MM.1S (cell line): ENCODE measurements at regions not wholly inside any gene's neighbourhood (a gene's known extent, or its start where the extent isn't known, plus 50 kb on each side); places are given as distances from the start of the nearest gene placed in this dataset.
A peak's percentile ranks its signal among the peaks of the same experiment; 100 is the strongest.

Experiments
- DNase-seq: peaks from one replicate; pipeline ENCODE4 v3.0.0-alpha.2; 2015
- H2AFZ ChIP-seq: fragments of 300-600 bp; sonication (generic); 2 replicates; pipeline ENCODE4 v1.6.0; 2016; ENCODE audit warnings: antibody characterized with exemption, low read length
- H3F3A ChIP-seq: fragments of 300-600 bp; sonication (generic); 2 replicates; pipeline ENCODE4 v1.6.1; 2016; ENCODE audit warnings: mild to moderate bottlenecking, antibody characterized with exemption, low read length, moderate library complexity, mixed read lengths; ENCODE audit not compliant: insufficient read depth
- H3K27ac ChIP-seq: fragments of 300-600 bp; sonication (generic); 2 replicates; pipeline ENCODE4 v1.5.1; 2016; ENCODE audit warnings: mild to moderate bottlenecking, low read length
- H3K27me3 ChIP-seq: fragments of 300-600 bp; sonication (generic); replicated peaks from 2 replicates; pipeline ENCODE4 v1.6.0; 2016; ENCODE audit warnings: low read length; ENCODE audit not compliant: insufficient read depth
- H3K36me3 ChIP-seq: fragments of 300-600 bp; sonication (generic); replicated peaks from 2 replicates; pipeline ENCODE4 v1.6.1; 2016; ENCODE audit warnings: mild to moderate bottlenecking, low read length, mixed read lengths; ENCODE audit not compliant: insufficient read depth
- H3K4me1 ChIP-seq: fragments of 300-600 bp; sonication (generic); 2 replicates; pipeline ENCODE4 v1.6.1; 2016; ENCODE audit warnings: low read length, mixed read lengths
- H3K4me2 ChIP-seq: fragments of 300-600 bp; sonication (generic); 2 replicates; pipeline ENCODE4 v1.6.0; 2016; ENCODE audit warnings: low read depth, low read length
- H3K4me3 ChIP-seq: fragments of 300-600 bp; sonication (generic); 2 replicates; pipeline ENCODE4 v1.5.1; 2016; ENCODE audit warnings: low read length, mixed read lengths
- H3K79me2 ChIP-seq: fragments of 300-600 bp; sonication (generic); 2 replicates; pipeline ENCODE4 v1.6.1; 2016; ENCODE audit warnings: mixed run types, low read length, mixed read lengths
- H3K9ac ChIP-seq: fragments of 300-600 bp; sonication (generic); 2 replicates; pipeline ENCODE4 v1.6.1; 2016; ENCODE audit warnings: low read length, mixed read lengths
- H3K9me2 ChIP-seq: fragments of 300-600 bp; sonication (generic); replicated peaks from 2 replicates; pipeline ENCODE4 v1.6.1; 2016; ENCODE audit warnings: mild to moderate bottlenecking, low read length, mixed read lengths; ENCODE audit not compliant: insufficient read depth
- H3K9me3 ChIP-seq: fragments of 300-600 bp; sonication (generic); replicated peaks from 2 replicates; pipeline ENCODE4 v1.6.1; 2016; ENCODE audit warnings: mild to moderate bottlenecking, low read length, mixed read lengths; ENCODE audit not compliant: insufficient read depth
- H4K20me1 ChIP-seq: fragments of 300-600 bp; sonication (generic); 2 replicates; pipeline ENCODE4 v1.6.1; 2016; ENCODE audit warnings: mild to moderate bottlenecking, low read length, moderate library complexity, mixed read lengths; ENCODE audit not compliant: insufficient read depth
- CTCF ChIP-seq: fragments of 300-600 bp; sonication (generic); IDR thresholded peaks from 2 replicates; pipeline ENCODE4 v1.5.1; 2016; ENCODE audit warnings: antibody characterized with exemption, low read length, mixed read lengths
- EZH2 ChIP-seq: fragments of 300-600 bp; sonication (generic); optimal IDR thresholded peaks from 2 replicates; pipeline ENCODE3; 2017; ENCODE audit warnings: low read depth, mild to moderate bottlenecking, antibody characterized with exemption, low read length, mixed read lengths
- EZH2phosphoT487 ChIP-seq: fragments of 300-600 bp; sonication (generic); IDR thresholded peaks from 2 replicates; pipeline ENCODE4 v1.6.1; 2018; ENCODE audit warnings: antibody characterized with exemption, low read length

DNA sequence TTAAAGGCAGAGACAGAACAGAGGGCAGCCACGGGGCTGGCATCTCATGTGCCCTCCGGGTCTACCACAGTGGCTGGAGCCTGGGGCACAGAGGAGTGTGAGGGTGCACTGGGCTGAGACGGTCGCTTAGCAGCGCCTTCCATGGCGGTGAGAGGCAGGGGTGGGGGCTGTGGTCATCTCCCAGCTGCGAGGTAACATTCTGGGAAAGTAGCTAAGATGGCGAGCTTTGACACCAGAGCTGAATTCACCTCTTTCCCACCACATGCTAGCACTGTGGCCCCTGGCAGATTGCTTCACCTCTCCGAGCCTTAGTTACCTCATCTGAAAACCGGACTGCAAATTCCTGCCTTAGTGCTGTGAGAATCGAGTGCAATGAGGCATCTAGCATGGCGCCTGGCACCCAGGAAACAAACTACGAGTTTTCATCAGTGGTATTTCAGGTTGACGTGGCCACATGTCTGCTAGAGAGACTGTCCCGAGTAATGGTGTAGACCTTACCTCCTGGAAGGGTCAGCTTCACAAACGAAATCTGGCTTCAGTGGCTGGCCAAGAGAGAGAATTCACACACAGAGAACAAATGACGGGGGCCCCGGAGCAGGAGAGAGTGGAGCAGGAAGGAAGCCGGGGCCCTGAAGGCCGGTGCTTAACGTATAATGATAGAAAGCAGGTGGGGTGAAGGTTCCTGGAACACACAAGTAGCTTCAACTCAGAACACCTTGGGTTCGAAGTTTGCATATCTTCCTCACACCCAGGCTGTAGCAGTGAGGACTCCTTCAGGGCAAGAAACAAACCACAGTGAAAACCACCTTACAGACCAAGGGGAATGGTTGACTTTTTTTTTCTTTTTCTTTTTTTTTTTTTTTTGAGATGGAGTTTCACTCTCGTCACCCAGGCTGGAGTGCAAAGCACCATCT is 63.9 kb upstream of the RPH3AL start:
- Histone ChIP-seq H3K9me2 (no peaks in the 10 kb centered on the region), H3F3A (no peaks in the 10 kb centered on the region; the same call in 1 of the 2 replicates), H2AFZ (0 out of 2 replicates have a peak overlapping the region, but pooled peaks have one; percentile 26), H3K4me2 (peak overlapping the region; percentile 40; the same call in 1 of the 2 replicates), H3K4me3 (0 out of 2 replicates have a peak overlapping the region, but pooled peaks have one; percentile 6), H3K79me2 (no peaks in the 10 kb centered on the region), H4K20me1 (no peaks in the 10 kb centered on the region), H3K27me3 (peaks cover 76% of the 10 kb centered on the region), H3K36me3 (no peaks in the 10 kb centered on the region), H3K27ac (peak overlapping the region; percentile 13; the same call in 1 of the 2 replicates), H3K9ac (no peak overlapping the region), H3K4me1 (0 out of 2 replicates have a peak, but pooled peaks cover 3% of the 10 kb centered on the region), H3K9me3 (no peaks in the 10 kb centered on the region)
- no peak for TF ChIP-seq CTCF
- TF ChIP-seq EZH2phosphoT487 = no peak
- peak; percentile 49 for DNase-seq

DNA sequence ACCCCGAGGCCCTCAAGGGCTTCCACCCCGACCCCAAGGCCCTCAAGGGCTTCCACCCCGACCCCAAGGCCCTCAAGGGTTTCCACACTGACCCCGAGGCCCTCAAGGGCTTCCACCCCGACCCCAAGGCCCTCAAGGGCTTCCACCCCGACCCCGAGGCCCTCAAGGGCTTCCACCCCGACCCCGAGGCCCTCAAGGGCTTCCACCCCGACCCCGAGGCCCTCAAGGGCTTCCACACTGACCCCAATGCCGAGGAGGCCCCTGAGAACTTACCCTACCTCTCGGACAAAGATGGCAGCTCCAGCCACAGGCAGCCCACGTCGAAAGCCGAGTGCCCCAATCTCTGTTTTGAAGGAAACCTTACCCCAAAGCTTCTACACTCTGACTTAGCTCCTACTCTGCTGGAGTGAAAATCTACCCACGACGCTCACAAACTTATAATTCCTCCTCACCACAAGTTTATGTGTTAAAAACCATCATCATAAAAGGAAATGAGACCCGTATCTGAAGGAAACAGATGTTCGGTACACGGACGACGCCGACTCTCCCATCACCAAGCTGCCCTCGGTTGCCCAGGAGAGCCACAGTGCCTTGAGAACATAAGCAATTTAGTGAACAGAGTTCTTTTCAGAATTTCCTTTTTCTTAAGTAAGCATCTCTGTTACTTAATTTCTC is 61.2 kb upstream of the RPH3AL start:
- H3K4me2 ChIP-seq = no peak overlapping the region
- TF ChIP-seq CTCF (no peak), EZH2phosphoT487 (no peak), EZH2 (no peak)
- no peak for DNase-seq

GRCh38 chr17:413016-413350 is 60.4 kb upstream of the RPH3AL start:
- H3K4me2 ChIP-seq = no peak overlapping the region
- H3K9ac ChIP-seq = no peak overlapping the region
- H3K27me3 ChIP-seq = peaks cover 44% of the 10 kb centered on the region
- no peak overlapping the region for H3K4me3 ChIP-seq
- no peak for TF ChIP-seq CTCF
- no peak for TF ChIP-seq EZH2phosphoT487
- no peak for TF ChIP-seq EZH2
- no peak overlapping the region for H3K27ac ChIP-seq
- no peaks in the 10 kb centered on the region for H4K20me1 ChIP-seq
- H3K4me1 ChIP-seq = peaks cover 8% of the 10 kb centered on the region
- H3F3A ChIP-seq = no peaks in the 10 kb centered on the region; the same call in 1 of the 2 replicates
- H3K79me2 ChIP-seq = no peaks in the 10 kb centered on the region
- H3K9me3 ChIP-seq = no peaks in the 10 kb centered on the region
- H3K36me3 ChIP-seq = no peaks in the 10 kb centered on the region
- H3K9me2 ChIP-seq = no peaks in the 10 kb centered on the region
- no peak for DNase-seq
- no peak overlapping the region for H2AFZ ChIP-seq

More for the DNA sequence above, 61.2 kb upstream of the RPH3AL start:
- H3K27me3 ChIP-seq = peaks cover 53% of the 10 kb centered on the region
- no peaks in the 10 kb centered on the region for H3K9me2 ChIP-seq
- H3K36me3 ChIP-seq = no peaks in the 10 kb centered on the region
- H4K20me1 ChIP-seq = no peaks in the 10 kb centered on the region
- H3K9me3 ChIP-seq = no peaks in the 10 kb centered on the region
- no peak overlapping the region for H2AFZ ChIP-seq
- H3K9ac ChIP-seq = no peak overlapping the region
- peaks cover 8% of the 10 kb centered on the region for H3K4me1 ChIP-seq
- no peaks in the 10 kb centered on the region for H3K79me2 ChIP-seq
- no peak overlapping the region for H3K27ac ChIP-seq
- no peak overlapping the region for H3K4me3 ChIP-seq
- no peaks in the 10 kb centered on the region; the same call in 1 of the 2 replicates for H3F3A ChIP-seq
